ENCODE measurements at regions not wholly inside any gene's neighbourhood (a gene's known extent, or its start where the extent isn't known, plus 50 kb on each side); places are given as distances from the start of the nearest gene placed in this dataset.

- no peak for DNase-seq (ENCODE audit: low read depth in 1 of 2, low spot score in 1 of 2)
- Histone ChIP-seq H3K27ac (replicated peaks) (no peak overlapping the region), H3K27me3 (ENCODE audit: insufficient read depth, poor library complexity, severe bottlenecking) (no peaks in the 10 kb centered on the region), H3K4me3 (replicated peaks; ENCODE audit: insufficient read depth, low read length) (no peak overlapping the region)
- TF ChIP-seq GABPA (IDR thresholded peaks at IDR 0.05; ENCODE audit: low read depth) (no peak), SPI1 (IDR thresholded peaks at IDR 0.05; ENCODE audit: borderline replicate concordance, low read depth) (no peak), POLR2AphosphoS5 (IDR thresholded peaks at IDR 0.05; ENCODE audit: low read depth) (no peak), CTCF (IDR thresholded peaks at IDR 0.05; ENCODE audit: insufficient read depth, low read length) (no peak), REST (IDR thresholded peaks at IDR 0.05; ENCODE audit: insufficient replicate concordance, low read depth) (no peak)
Observed at GRCh38 chr14:89649451-89650075, 232.5 kb upstream of the FOXN3 start.

GRCh38 chr14:89648924-89649323, 231.9 kb upstream of the FOXN3 start:
- Histone ChIP-seq H3K27ac (replicated peaks) (no peak overlapping the region), H3K27me3 (ENCODE audit: insufficient read depth, poor library complexity, severe bottlenecking) (no peaks in the 10 kb centered on the region), H3K4me3 (replicated peaks; ENCODE audit: insufficient read depth, low read length) (no peak overlapping the region)
- TF ChIP-seq POLR2AphosphoS5 (IDR thresholded peaks at IDR 0.05; ENCODE audit: low read depth) (no peak), REST (IDR thresholded peaks at IDR 0.05; ENCODE audit: insufficient replicate concordance, low read depth) (no peak), CTCF (IDR thresholded peaks at IDR 0.05; ENCODE audit: insufficient read depth, low read length) (no peak), SPI1 (IDR thresholded peaks at IDR 0.05; ENCODE audit: borderline replicate concordance, low read depth) (no peak), GABPA (IDR thresholded peaks at IDR 0.05; ENCODE audit: low read depth) (no peak)
- no peak for DNase-seq (ENCODE audit: low read depth in 1 of 2, low spot score in 1 of 2)

- no peak for DNase-seq (ENCODE audit: low read depth in 1 of 2, low spot score in 1 of 2)
- Histone ChIP-seq H3K27me3 (ENCODE audit: insufficient read depth, poor library complexity, severe bottlenecking) (no peaks in the 10 kb centered on the region), H3K4me3 (replicated peaks; ENCODE audit: insufficient read depth, low read length) (no peak overlapping the region), H3K27ac (replicated peaks) (no peak overlapping the region)
- TF ChIP-seq SPI1 (IDR thresholded peaks at IDR 0.05; ENCODE audit: borderline replicate concordance, low read depth) (no peak), CTCF (IDR thresholded peaks at IDR 0.05; ENCODE audit: insufficient read depth, low read length) (no peak), POLR2AphosphoS5 (IDR thresholded peaks at IDR 0.05; ENCODE audit: low read depth) (no peak), GABPA (IDR thresholded peaks at IDR 0.05; ENCODE audit: low read depth) (no peak), REST (IDR thresholded peaks at IDR 0.05; ENCODE audit: insufficient replicate concordance, low read depth) (no peak)
Observed at GRCh38 chr14:89648510-89648909, 231.5 kb upstream of the FOXN3 start.
